Activated T-cell treated with anti-CD3 and anti-CD28 coated beads, Interleukin-2, amount 50 U/mL, for 24 hours (primary cell): ENCODE measurements at regions not wholly inside any gene's neighbourhood (a gene's known extent, or its start where the extent isn't known, plus 50 kb on each side); places are given as distances from the start of the nearest gene placed in this dataset.

ENCODE experiments used
- DNase-seq: peaks from one replicate; pipeline ENCODE4 v3.0.0-alpha.2; 2020
- H3K27ac Mint-ChIP-seq: 2 replicates; pipeline ENCODE4 v1.8.0; 2020; ENCODE audit warnings: mild to moderate bottlenecking, mixed read lengths
- H3K27me3 Mint-ChIP-seq: 2 replicates; pipeline ENCODE4 v1.8.0; 2020; ENCODE audit warnings: mixed read lengths
- H3K36me3 Mint-ChIP-seq: 2 replicates; pipeline ENCODE4 v1.8.0; 2020; ENCODE audit warnings: low read depth, mixed read lengths
- H3K4me1 Mint-ChIP-seq: 2 replicates; pipeline ENCODE4 v1.8.0; 2020; ENCODE audit warnings: low read depth, mixed read lengths
- H3K4me3 Mint-ChIP-seq: 2 replicates; pipeline ENCODE4 v1.8.0; 2020; ENCODE audit warnings: mild to moderate bottlenecking, moderate library complexity, mixed read lengths
- H3K9me3 Mint-ChIP-seq: 2 replicates; pipeline ENCODE4 v1.8.0; 2020; ENCODE audit warnings: mixed read lengths

DNA sequence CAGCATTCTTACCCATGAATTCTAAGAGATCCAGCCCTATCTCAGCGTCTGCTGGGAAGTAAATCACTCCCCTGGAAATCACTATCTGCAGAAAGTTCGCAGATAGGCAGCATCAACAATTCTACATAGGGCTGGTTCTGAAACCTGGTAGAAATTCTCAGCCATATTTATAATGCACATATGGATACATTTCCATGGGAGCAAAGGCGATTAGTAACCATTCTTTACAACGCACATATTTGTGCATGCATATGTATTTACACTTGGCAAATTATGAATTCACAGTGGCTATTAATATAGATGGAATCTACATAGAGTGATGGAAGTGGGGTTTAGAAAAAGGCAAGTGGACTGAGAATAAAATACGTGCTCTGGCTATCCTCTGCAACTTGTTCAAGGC lies 128.0 kb upstream of the FOXB1 start:
- Mint-ChIP-seq H3K36me3 (no peaks in the 10 kb centered on the region), H3K27me3 (peaks cover 6% of the 10 kb centered on the region), H3K4me1 (no peaks in the 10 kb centered on the region), H3K4me3 (no peak overlapping the region), H3K27ac (no peak overlapping the region), H3K9me3 (no peaks in the 10 kb centered on the region)
- DNase-seq = no peak

DNA sequence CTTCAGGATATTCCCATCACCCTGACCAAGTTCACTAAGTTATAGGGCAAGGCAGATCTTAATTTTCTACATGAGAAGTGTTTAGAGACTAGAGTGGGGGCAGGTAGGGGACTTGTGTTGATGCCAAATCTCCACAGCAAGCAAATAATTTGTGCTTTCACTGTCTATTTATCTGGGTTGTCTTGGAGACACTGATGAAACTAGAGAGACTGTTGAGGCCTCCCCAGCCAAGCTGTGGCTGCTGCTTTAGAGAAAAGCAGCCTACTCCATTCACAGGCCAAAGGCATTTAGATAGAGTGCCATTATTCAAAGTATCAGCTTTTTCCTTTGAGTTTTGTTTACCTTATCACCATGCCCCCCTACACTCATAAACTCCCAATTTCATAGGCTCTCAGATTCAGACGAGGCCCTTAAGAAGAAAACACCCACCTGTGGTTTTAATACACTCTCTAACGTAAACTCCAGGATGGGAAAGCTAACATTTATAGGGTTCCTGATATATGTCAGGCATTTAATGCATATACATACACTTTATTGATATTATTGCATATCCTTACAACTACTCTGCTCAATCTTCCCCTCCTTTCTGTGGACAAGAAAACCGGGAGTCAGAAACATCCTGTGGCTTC lies 130.4 kb upstream of the FOXB1 start:
- Mint-ChIP-seq H3K4me3 (no peak overlapping the region), H3K36me3 (no peaks in the 10 kb centered on the region), H3K27ac (no peak overlapping the region), H3K4me1 (no peaks in the 10 kb centered on the region), H3K27me3 (peaks cover 3% of the 10 kb centered on the region), H3K9me3 (no peaks in the 10 kb centered on the region)
- DNase-seq = no peak

DNA sequence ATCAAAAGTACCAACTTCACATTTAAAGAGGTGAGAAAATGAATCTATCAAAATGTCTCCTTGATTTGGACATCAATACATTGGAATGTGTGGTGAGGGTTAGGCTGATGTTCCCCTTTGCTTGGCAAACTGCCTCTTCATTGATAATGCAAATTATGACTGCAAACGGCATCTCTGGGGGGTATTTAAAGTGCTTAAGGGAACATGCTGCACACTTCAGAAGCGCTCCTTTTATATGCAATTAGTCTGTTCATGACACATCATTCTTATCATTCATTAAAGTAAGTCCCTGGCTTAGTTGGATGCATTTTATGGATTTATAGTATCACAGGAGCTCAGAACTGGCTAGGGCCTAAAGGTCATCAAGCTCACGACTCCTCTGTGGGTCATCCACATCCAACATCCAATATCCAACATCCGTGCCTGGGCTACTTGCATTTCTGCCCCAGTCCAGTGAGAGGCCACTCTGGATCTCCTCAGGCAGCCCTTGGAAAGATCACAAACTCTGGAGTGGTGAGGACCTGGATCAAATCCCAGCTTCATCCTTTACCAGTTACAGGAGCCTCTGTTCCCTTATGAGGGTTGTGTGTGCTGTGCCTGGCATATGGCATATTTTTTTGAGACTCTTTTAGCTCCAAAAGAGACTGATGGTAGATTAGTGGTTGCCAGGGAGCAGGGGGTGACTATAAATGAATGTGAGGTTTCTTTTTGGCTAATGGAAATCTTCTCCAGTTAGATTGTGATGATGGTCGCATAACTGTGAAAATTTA lies 136.8 kb upstream of the FOXB1 start:
- no peaks in the 10 kb centered on the region for H3K4me1 Mint-ChIP-seq
- H3K36me3 Mint-ChIP-seq = no peaks in the 10 kb centered on the region
- DNase-seq = no peak
- no peaks in the 10 kb centered on the region for H3K27me3 Mint-ChIP-seq
- no peak overlapping the region for H3K27ac Mint-ChIP-seq
- no peaks in the 10 kb centered on the region for H3K9me3 Mint-ChIP-seq
- H3K4me3 Mint-ChIP-seq = no peak overlapping the region

DNA sequence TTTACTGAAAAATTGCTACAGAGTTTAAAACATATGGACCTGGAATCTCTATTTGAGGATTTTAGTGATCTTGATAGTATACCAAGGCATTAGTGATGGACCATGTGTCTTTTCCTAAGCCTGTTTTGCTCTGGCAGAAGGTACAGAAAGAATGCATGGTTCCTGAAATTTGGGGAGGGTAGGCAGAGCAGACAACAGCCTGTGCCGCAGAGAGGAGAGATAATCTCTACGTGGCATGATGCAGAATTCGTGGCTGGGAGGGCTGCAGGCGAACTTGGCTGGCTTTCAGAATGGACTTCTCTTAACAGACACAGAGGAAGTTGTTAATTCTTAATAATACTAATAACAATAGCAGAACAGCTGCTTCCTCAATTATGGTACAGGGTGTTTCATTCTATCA lies 137.5 kb upstream of the FOXB1 start:
- Mint-ChIP-seq H3K4me1 (no peaks in the 10 kb centered on the region), H3K27me3 (no peaks in the 10 kb centered on the region), H3K27ac (no peak overlapping the region), H3K4me3 (no peak overlapping the region), H3K36me3 (no peaks in the 10 kb centered on the region), H3K9me3 (no peaks in the 10 kb centered on the region)
- no peak for DNase-seq

DNA sequence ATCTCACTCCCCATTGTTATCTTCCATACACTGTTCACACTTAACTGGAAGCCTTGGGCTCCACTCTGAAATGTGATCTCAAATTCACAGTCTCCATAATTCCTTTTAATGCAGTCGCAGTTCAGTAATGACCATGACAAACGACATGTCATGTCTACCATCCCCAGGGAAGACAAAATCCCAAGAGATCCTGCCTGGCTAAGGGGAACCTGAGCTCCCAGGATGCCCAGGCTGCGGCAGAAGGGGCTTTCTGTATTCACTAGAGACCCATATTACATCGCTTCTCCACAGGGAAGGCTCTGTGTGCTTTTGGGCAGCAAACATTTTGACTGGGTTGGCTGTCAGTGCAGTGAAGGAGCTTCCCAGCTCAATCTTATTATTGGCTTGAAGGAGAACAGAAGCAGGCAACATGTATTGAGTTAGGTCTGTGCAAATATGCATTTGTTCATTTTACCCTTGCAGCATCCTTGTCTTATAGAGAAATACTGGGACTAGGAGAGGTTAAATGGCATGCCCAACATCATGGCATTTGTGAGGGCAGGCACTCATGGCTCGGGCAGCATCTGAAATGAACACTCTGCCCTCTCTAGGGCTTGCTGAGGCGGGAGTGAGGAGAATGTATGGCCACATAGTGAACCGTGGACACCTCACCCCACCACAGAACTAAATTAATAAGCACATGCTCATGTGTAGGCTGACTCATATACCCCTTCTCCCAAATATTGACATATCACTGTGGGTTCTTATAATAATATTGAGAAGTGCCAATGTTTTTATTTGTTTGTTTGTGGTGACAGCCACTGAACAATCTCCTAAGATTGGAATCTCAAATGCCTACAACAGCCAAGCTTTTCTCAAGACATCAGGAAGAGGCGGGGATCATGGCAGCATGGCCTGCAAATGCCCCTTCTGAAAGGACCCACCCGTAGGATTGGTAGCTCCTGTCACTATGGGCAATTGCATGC lies 141.6 kb upstream of the FOXB1 start:
- Mint-ChIP-seq H3K27me3 (peaks cover 2% of the 10 kb centered on the region), H3K36me3 (no peaks in the 10 kb centered on the region), H3K9me3 (no peaks in the 10 kb centered on the region), H3K4me1 (no peaks in the 10 kb centered on the region), H3K27ac (no peak overlapping the region), H3K4me3 (no peak overlapping the region)
- no peak for DNase-seq

DNA sequence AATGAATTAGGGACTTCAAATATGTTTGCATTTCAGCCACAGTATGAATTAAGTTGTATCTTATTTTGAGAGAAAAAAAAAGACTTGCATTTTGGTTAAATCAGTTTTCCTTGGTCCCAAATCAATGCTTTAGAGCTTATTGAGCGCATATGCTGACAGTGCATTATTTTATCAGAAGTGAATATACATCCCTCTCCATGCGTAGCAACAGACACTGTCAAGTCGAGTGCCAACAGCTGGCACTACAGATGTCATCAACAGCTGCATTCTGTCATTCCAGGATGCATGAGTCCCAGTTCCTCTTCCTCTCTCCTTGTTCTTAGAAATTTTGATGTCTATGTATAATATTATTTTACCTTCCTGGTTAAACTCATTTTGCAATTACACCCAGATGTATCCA lies 156.1 kb upstream of the FOXB1 start:
- Mint-ChIP-seq H3K9me3 (no peaks in the 10 kb centered on the region), H3K27me3 (no peaks in the 10 kb centered on the region), H3K4me1 (no peaks in the 10 kb centered on the region), H3K36me3 (no peaks in the 10 kb centered on the region), H3K4me3 (no peak overlapping the region), H3K27ac (no peak overlapping the region)
- DNase-seq = no peak

DNA sequence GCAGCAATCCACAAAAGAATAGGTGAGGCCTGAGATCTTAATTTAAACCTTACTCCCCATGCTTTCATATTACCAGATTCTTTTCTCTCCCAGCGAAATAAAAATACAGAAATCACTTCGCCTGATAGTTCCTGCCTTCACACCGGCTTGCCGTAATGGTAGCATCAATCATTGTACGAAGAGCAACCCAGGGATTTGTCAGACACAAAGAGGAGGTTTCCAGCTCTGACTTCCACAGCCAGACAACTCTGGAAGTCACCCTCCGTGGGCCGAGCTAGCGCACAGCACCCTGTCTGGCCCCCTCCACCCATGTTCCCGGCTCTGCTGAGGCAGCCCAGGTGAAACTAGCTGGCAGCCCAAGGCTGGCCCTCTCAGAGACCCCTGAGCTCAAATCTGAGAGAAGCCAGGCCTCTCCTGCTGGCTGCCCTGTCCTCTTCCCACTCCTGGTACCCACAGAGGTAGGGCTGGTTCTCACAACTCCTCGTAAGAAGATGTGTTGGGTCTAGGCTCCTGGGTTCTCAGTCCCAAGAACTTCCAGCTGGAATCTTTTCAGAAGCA lies 156.9 kb upstream of the BNIP2 start:
- Mint-ChIP-seq H3K36me3 (no peaks in the 10 kb centered on the region), H3K27ac (no peak overlapping the region), H3K9me3 (peaks cover 2% of the 10 kb centered on the region), H3K4me1 (no peaks in the 10 kb centered on the region), H3K27me3 (no peaks in the 10 kb centered on the region), H3K4me3 (no peak overlapping the region)
- no peak for DNase-seq

DNA sequence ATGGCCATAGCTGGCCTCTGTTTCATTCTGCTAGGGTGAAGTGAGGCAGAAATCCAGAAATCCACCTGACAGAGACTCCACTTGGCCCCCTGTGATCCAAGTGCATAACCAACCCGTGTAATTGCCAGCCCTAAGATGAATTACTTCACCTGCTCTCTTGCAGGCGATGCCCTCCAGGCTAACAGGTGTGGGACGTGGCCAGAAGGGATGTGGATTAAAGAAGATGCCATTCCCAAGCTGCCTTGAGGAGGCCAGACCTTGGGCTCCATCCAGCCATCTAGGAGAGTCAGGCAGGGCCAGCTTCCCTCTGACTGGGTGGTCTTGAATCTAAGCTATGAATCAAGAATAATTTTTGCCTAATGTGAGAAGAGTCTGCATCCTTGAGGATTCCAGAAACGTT lies 154.5 kb upstream of the BNIP2 start:
- Mint-ChIP-seq H3K4me3 (no peak overlapping the region), H3K36me3 (no peaks in the 10 kb centered on the region), H3K27ac (no peak overlapping the region), H3K9me3 (peaks cover 2% of the 10 kb centered on the region), H3K27me3 (no peaks in the 10 kb centered on the region), H3K4me1 (peaks cover 6% of the 10 kb centered on the region)
- DNase-seq = no peak

DNA sequence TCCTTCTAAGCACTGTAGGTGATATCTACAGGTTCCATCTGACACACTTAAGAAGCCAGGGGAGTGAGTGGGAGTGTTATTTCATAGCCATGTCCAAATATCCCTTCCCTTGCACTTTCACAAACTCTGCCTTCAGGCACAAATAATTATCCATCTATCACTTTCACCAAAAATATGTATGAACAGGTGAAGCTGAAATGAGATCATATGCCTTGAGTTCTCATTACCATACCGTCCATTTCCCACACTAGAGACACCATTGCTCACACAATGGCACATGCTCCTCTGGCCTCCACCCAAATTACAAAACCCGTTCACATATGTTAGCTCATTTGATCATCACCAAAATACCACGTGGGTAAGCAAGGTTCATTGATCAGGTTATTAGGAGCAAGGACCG lies 151.9 kb upstream of the BNIP2 start:
- H3K27me3 Mint-ChIP-seq = no peaks in the 10 kb centered on the region
- H3K36me3 Mint-ChIP-seq = no peaks in the 10 kb centered on the region
- no peak overlapping the region for H3K27ac Mint-ChIP-seq
- peaks cover 16% of the 10 kb centered on the region for H3K4me1 Mint-ChIP-seq
- DNase-seq = no peak
- no peak overlapping the region for H3K4me3 Mint-ChIP-seq
- peaks cover 2% of the 10 kb centered on the region for H3K9me3 Mint-ChIP-seq

DNA sequence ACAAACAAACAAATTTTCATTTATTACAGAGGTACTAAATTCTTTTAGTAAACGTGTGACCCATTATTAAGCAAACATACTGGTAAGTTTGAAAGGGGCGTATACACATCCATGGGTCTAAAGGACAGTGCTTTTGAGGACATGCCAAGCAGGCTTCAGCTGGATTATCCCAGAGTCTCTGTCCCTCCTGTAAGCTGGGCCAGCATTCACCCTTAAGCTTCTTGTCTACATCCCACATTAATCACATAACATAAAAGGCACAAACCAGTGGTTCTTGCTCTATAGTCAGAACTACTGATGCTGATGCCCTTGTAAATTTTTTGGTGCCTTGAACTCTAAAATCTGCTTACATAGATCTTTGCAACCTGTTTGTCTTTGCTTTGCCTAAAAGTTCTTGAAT lies 150.8 kb upstream of the BNIP2 start:
- Mint-ChIP-seq H3K36me3 (no peaks in the 10 kb centered on the region), H3K4me1 (peaks cover 18% of the 10 kb centered on the region), H3K9me3 (peaks cover 2% of the 10 kb centered on the region), H3K4me3 (no peak overlapping the region), H3K27me3 (no peaks in the 10 kb centered on the region), H3K27ac (no peak overlapping the region)
- no peak for DNase-seq

DNA sequence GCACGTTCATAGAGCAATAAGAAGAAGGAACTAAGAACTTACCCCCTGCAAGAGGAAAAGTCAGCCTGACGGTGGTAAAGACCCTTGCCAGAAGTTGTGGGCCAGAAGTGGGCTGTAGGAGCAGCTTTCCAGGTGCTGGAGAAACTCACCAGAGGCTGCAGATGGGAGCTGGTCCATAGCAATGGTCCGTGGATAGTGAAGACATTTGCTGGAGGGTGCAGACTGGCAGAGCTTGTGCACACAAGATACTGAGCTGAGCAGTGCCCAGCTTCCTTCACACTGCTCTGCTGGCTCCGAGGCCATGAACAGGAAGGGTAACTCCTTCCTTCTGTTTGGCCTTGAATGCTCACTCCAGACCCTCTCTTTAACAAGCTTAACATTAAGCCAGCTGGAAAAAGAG lies 149.8 kb upstream of the BNIP2 start:
- no peak overlapping the region for H3K27ac Mint-ChIP-seq
- H3K36me3 Mint-ChIP-seq = no peaks in the 10 kb centered on the region
- peaks cover 18% of the 10 kb centered on the region for H3K4me1 Mint-ChIP-seq
- H3K27me3 Mint-ChIP-seq = no peaks in the 10 kb centered on the region
- peaks cover 2% of the 10 kb centered on the region for H3K9me3 Mint-ChIP-seq
- H3K4me3 Mint-ChIP-seq = no peak overlapping the region
- DNase-seq = no peak

DNA sequence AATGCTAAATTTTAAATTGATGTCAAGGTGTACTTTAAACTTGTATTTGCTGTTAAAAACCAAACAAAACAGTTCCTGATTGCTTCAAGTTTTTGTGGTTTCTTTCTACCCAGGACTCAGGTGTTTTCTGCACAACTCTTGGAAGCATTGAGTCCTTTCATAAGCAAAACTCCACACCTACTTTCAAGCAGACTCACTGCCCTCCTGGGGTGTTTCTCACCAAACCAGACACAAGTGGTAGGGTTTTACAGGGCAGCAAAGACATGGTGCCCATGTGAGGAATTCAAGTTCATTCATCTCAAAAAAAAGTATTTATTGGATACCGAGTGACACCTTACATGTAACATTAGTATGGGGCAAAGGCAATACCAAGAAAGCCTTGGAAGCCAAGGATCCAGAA lies 146.7 kb upstream of the BNIP2 start:
- Mint-ChIP-seq H3K27me3 (no peaks in the 10 kb centered on the region), H3K4me3 (no peak overlapping the region), H3K36me3 (no peaks in the 10 kb centered on the region), H3K4me1 (peaks cover 18% of the 10 kb centered on the region), H3K27ac (no peak overlapping the region), H3K9me3 (no peaks in the 10 kb centered on the region)
- DNase-seq = no peak

DNA sequence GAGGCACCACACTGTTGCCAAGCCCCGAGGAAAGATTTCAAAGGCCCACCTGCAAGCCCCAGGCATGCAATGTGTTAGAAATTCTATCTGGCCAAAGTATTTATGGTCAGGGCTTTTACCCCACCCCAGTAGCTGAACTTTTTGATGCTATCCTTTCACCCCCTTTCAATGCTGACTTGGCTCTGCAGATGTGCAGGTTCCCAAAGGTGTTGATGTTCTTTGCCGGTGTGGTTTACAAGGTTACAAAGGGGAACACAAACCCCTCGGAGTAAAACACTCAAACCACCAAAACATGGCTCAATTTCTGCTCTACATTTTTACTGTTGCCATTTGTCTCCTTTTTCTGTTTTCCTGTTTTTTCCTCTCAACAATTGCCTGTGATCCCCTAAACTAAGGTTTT lies 145.4 kb upstream of the BNIP2 start:
- H3K4me1 Mint-ChIP-seq = peaks cover 18% of the 10 kb centered on the region
- H3K4me3 Mint-ChIP-seq = no peak overlapping the region
- no peak for DNase-seq
- H3K27me3 Mint-ChIP-seq = no peaks in the 10 kb centered on the region
- H3K9me3 Mint-ChIP-seq = no peaks in the 10 kb centered on the region
- no peak overlapping the region for H3K27ac Mint-ChIP-seq
- no peaks in the 10 kb centered on the region for H3K36me3 Mint-ChIP-seq

DNA sequence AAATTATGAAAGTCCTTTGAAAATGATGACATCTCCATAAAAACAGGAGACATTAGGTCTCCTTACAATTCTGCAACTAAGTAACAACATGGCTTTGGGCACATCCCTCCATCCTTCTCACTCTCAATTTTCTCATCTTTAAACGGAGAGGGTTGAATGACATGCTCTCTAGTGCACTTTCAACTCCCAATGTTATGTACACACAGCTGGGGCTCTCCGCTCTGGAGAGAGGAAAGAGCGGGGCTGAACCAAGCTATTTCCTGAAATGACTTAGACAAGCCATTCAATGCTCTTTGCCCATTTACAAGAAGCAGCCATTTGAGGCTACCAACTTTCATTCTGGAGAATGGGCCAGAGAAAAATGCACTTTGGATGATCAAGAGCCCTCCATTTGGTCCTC lies 144.2 kb upstream of the BNIP2 start:
- Mint-ChIP-seq H3K4me1 (peaks cover 9% of the 10 kb centered on the region), H3K9me3 (no peaks in the 10 kb centered on the region), H3K36me3 (no peaks in the 10 kb centered on the region), H3K27ac (no peak overlapping the region), H3K27me3 (no peaks in the 10 kb centered on the region), H3K4me3 (no peak overlapping the region)
- DNase-seq = no peak
